T-helper 1 cell treated with Interleukin-12 subunit alpha and Interleukin-12 subunit beta and Interleukin-4 antibody, amounts not matched to agents 30 μg/mL and 1 μg/mL, for 36 hours (primary cell): ENCODE measurements at regions not wholly inside any gene's neighbourhood (a gene's known extent, or its start where the extent isn't known, plus 50 kb on each side); places are given as distances from the start of the nearest gene placed in this dataset.
"Not testable (repeated sequence)": the region's sequence is repeated elsewhere in the genome, so short reads cannot be mapped to it uniquely, and the experiment has no call there.

Source experiments
- H3K27ac Mint-ChIP-seq: one replicate; pipeline ENCODE4 v1.8.0; 2021; ENCODE audit warnings: mild to moderate bottlenecking, mixed read lengths
- H3K27me3 Mint-ChIP-seq: one replicate; pipeline ENCODE4 v1.8.0; 2021; ENCODE audit warnings: low read depth, mixed read lengths
- H3K36me3 Mint-ChIP-seq: one replicate; pipeline ENCODE4 v1.8.0; 2021; ENCODE audit warnings: low read depth, mixed read lengths
- H3K4me1 Mint-ChIP-seq: one replicate; pipeline ENCODE4 v1.8.0; 2021; ENCODE audit warnings: low read depth, mixed read lengths
- H3K4me3 Mint-ChIP-seq: one replicate; pipeline ENCODE4 v1.8.0; 2021; ENCODE audit warnings: mild to moderate bottlenecking, moderate library complexity, mixed read lengths
- H3K9me3 Mint-ChIP-seq: one replicate; pipeline ENCODE4 v1.8.0; 2021; ENCODE audit warnings: mixed read lengths

- H3K27ac Mint-ChIP-seq: no peak overlapping the region
- H3K4me1 Mint-ChIP-seq: no peaks in the 10 kb centered on the region
- no peaks in the 10 kb centered on the region for H3K9me3 Mint-ChIP-seq
- H3K36me3 Mint-ChIP-seq: no peaks in the 10 kb centered on the region
- no peak overlapping the region for H3K4me3 Mint-ChIP-seq
- H3K27me3 Mint-ChIP-seq: no peaks in the 10 kb centered on the region
Measured at GRCh38 chr2:187782301-187782700, 228.1 kb upstream of the TFPI start.

DNA sequence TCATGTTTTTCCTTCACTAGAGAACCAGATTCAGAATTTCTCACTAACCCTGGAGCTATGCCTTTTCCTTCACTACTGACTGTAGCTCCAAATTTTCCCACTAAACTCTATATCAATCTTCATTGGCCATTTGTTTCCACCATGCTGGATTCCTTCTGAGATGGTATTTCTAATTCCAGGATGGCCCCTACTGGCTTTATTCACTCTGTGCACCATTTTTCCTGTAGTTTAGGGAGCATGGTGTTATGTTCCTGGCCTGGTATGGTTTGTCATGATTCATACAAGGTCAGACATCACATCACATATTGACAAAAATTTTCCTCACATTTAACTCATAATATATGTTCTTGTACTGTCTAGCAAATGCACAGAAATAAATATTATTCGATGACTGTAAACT is 229.2 kb upstream of the TFPI start:
- no peaks in the 10 kb centered on the region for H3K27me3 Mint-ChIP-seq
- no peak overlapping the region for H3K27ac Mint-ChIP-seq
- no peaks in the 10 kb centered on the region for H3K4me1 Mint-ChIP-seq
- H3K4me3 Mint-ChIP-seq: no peak overlapping the region
- H3K36me3 Mint-ChIP-seq: no peaks in the 10 kb centered on the region
- H3K9me3 Mint-ChIP-seq: no peaks in the 10 kb centered on the region

GRCh38 chr2:187784138-187784537 is 229.9 kb upstream of the TFPI start:
- not testable (repeated sequence) for H3K27ac Mint-ChIP-seq, H3K36me3 Mint-ChIP-seq, H3K4me1 Mint-ChIP-seq, H3K9me3 Mint-ChIP-seq, H3K27me3 Mint-ChIP-seq, H3K4me3 Mint-ChIP-seq

DNA sequence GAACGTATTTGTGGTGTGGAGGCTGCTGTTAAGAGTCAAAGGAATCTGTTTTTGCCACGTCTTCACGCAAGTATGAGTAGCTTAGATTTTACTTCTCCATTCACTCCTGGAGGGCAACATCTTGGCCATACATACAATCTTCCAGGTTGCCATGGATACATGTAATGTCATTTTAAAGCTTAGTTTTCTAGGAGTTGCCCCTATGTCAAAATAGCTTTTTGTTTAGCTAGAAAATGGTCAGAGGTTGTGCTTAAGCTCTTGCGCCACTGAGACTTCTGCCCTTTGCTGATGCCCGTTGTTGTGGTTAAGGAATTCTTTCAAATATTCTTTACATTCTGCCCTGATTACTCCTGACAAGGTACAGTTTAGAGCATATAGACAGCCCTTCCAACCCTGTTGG is 245.4 kb upstream of the TFPI start:
- no peaks in the 10 kb centered on the region for H3K27me3 Mint-ChIP-seq
- H3K4me1 Mint-ChIP-seq: no peaks in the 10 kb centered on the region
- H3K9me3 Mint-ChIP-seq: peaks cover 4% of the 10 kb centered on the region

DNA sequence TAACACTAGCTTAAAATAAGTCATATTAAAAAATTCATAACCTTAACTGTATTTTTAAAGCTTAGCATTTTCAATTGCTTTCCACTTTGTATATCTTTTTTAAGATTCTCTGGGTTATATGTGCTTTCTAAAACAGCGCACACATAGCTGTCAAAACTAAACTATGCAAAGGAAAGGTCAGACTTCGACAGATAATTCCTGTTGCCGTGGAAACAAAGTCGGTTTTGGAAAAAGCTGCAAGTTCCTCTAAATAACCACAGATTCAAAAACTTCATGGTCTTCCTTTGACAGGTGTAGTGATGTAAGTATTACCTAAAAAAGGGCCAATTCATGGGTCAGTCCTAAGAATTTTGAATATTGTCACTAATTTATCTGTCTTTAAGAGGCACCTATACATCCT is 249.6 kb upstream of the TFPI start:
- H3K4me1 Mint-ChIP-seq: no peaks in the 10 kb centered on the region
- no peak overlapping the region for H3K4me3 Mint-ChIP-seq
- H3K27ac Mint-ChIP-seq: no peak overlapping the region
- H3K36me3 Mint-ChIP-seq: no peaks in the 10 kb centered on the region
- H3K9me3 Mint-ChIP-seq: peaks cover 4% of the 10 kb centered on the region
- H3K27me3 Mint-ChIP-seq: no peaks in the 10 kb centered on the region

More for the DNA sequence above, 245.4 kb upstream of the TFPI start:
- Mint-ChIP-seq H3K36me3 (no peaks in the 10 kb centered on the region), H3K27ac (no peak overlapping the region), H3K4me3 (no peak overlapping the region)

- no peak overlapping the region for H3K4me3 Mint-ChIP-seq
- no peak overlapping the region for H3K27ac Mint-ChIP-seq
- H3K9me3 Mint-ChIP-seq: no peaks in the 10 kb centered on the region
- no peaks in the 10 kb centered on the region for H3K27me3 Mint-ChIP-seq
- H3K4me1 Mint-ChIP-seq: no peaks in the 10 kb centered on the region
- H3K36me3 Mint-ChIP-seq: no peaks in the 10 kb centered on the region
Measured at GRCh38 chr2:187815113-187815512, 260.9 kb upstream of the TFPI start.

DNA sequence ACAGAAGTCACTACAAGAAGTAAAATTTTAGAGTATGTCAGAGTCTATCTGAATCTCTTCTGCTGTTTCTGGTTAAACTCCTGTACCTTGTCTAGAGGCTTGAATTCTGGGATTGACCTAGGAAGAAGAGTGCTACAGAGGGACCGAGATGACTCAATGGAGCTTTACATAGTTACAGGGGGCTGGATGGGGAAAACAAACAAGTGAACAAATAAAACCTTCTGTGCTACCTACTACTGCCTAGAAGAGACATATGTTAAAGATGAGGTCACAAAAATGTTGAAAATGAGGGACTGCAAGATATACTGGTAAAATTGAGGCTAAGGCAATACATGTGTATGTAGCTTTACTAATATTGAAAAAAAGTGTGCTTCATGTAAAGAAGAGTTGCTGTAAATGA is 265.4 kb upstream of the TFPI start:
- H3K36me3 Mint-ChIP-seq: no peaks in the 10 kb centered on the region
- no peak overlapping the region for H3K4me3 Mint-ChIP-seq
- no peaks in the 10 kb centered on the region for H3K4me1 Mint-ChIP-seq
- no peak overlapping the region for H3K27ac Mint-ChIP-seq
- no peaks in the 10 kb centered on the region for H3K27me3 Mint-ChIP-seq
- H3K9me3 Mint-ChIP-seq: no peaks in the 10 kb centered on the region

DNA sequence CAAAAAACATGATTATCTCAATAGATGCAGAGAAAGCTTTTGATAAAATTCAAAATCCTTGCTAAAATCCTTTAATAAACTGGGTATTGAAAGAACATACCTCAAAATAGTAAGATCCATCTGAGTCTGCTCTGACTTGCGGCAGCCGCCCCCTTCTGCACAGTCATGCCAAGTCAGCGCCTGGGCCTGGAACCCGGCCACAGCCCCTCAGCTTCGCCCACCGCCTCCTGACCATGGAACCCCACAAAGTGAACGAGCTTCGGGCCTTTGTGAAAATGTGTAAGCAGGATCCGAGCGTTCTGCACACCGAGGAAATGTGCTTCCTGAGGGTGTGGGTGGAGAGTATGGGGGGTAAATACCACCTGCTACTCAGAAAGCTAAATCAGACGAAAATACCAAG is 270.9 kb upstream of the TFPI start:
- H3K27me3 Mint-ChIP-seq: no peaks in the 10 kb centered on the region
- H3K4me1 Mint-ChIP-seq: no peaks in the 10 kb centered on the region
- H3K4me3 Mint-ChIP-seq: no peak overlapping the region
- H3K9me3 Mint-ChIP-seq: no peaks in the 10 kb centered on the region
- no peaks in the 10 kb centered on the region for H3K36me3 Mint-ChIP-seq
- H3K27ac Mint-ChIP-seq: no peak overlapping the region

GRCh38 chr2:187826023-187826422 is 271.8 kb upstream of the TFPI start:
- no peaks in the 10 kb centered on the region for H3K36me3 Mint-ChIP-seq
- no peak overlapping the region for H3K27ac Mint-ChIP-seq
- no peaks in the 10 kb centered on the region for H3K9me3 Mint-ChIP-seq
- H3K4me1 Mint-ChIP-seq: no peaks in the 10 kb centered on the region
- no peak overlapping the region for H3K4me3 Mint-ChIP-seq
- H3K27me3 Mint-ChIP-seq: no peaks in the 10 kb centered on the region

- no peaks in the 10 kb centered on the region for H3K36me3 Mint-ChIP-seq
- no peaks in the 10 kb centered on the region for H3K9me3 Mint-ChIP-seq
- no peak overlapping the region for H3K27ac Mint-ChIP-seq
- no peaks in the 10 kb centered on the region for H3K4me1 Mint-ChIP-seq
- H3K4me3 Mint-ChIP-seq: no peak overlapping the region
- H3K27me3 Mint-ChIP-seq: no peaks in the 10 kb centered on the region
Measured at GRCh38 chr2:187834787-187835186, 280.6 kb upstream of the TFPI start.

DNA sequence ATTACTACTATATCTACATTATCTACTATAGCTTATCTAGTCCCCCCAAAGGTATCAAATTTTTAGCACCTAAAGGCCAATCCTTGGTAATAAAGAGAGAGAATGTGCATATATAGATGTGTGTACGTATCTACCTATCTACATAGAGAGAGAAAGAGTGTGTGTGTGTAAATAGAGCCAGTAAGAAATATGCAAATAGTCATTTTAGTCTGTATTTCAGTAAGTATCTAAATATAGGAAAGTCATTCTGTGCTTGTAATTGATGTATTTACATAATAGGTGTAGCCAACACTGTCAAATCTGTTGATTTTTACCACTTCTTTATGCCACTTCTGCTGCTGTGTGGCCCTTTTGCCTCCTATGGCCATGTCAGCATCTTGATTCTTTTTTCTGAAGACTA is 284.5 kb upstream of the TFPI start:
- H3K4me1 Mint-ChIP-seq: no peaks in the 10 kb centered on the region
- H3K27ac Mint-ChIP-seq: no peak overlapping the region
- no peaks in the 10 kb centered on the region for H3K27me3 Mint-ChIP-seq
- no peaks in the 10 kb centered on the region for H3K9me3 Mint-ChIP-seq
- H3K4me3 Mint-ChIP-seq: no peak overlapping the region
- H3K36me3 Mint-ChIP-seq: no peaks in the 10 kb centered on the region

- Mint-ChIP-seq H3K27me3 (no peaks in the 10 kb centered on the region), H3K4me3 (no peak overlapping the region), H3K4me1 (no peaks in the 10 kb centered on the region), H3K27ac (no peak overlapping the region), H3K9me3 (no peaks in the 10 kb centered on the region), H3K36me3 (no peaks in the 10 kb centered on the region)
Measured at GRCh38 chr2:187842315-187842714, 288.1 kb upstream of the TFPI start.

- Mint-ChIP-seq H3K36me3 (no peaks in the 10 kb centered on the region), H3K4me3 (no peak overlapping the region), H3K4me1 (no peaks in the 10 kb centered on the region), H3K27me3 (no peaks in the 10 kb centered on the region), H3K27ac (no peak overlapping the region), H3K9me3 (no peaks in the 10 kb centered on the region)
Measured at GRCh38 chr2:187842978-187843847, 289.0 kb upstream of the TFPI start.

- Mint-ChIP-seq H3K4me3 (no peak overlapping the region), H3K27ac (no peak overlapping the region), H3K9me3 (no peaks in the 10 kb centered on the region), H3K27me3 (no peaks in the 10 kb centered on the region), H3K36me3 (no peaks in the 10 kb centered on the region), H3K4me1 (no peaks in the 10 kb centered on the region)
Measured at GRCh38 chr2:187847245-187848208, 293.3 kb upstream of the TFPI start.
